ENCODE measurements at regions not wholly inside any gene's neighbourhood (a gene's known extent, or its start where the extent isn't known, plus 50 kb on each side); places are given as distances from the start of the nearest gene placed in this dataset.

DNA sequence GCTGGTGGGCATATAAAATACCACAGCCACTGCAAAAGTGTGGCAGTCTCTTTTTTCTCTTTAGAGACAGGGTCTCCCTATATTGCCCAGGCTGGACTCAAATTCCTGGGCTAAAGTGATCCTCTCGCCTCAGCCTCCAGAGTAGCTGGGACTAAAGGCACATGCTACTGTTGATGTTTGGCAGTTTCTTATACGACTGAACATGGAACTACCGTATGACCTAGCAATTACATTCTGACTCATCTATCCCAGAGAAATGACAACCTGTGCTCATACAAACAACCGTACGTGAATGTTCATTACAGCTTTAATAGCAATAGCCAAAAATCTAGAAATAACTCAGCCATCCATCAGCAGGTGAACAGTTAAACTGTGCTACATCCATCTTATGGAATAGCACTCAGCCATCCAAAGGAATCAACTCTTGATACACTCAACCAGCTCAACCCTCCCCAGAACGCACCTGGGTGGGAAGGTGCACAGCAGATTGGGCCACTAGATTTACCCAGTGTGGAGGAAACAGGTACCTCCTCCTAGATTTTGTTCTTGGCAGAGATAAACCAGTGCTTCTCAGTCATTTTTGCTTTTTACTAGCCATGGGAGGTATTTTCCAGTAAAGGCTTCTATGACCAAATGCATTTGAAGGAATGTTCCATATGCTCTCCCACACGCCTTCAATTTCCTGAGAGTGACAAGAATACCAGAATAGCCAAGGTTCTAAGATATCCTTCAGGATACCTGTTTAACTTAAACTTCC, 130.5 kb downstream of the MED15 start:
- Histone ChIP-seq H3K4me1 (no peaks in the 10 kb centered on the region), H3K9me3 (no peaks in the 10 kb centered on the region), H3K27me3 (no peaks in the 10 kb centered on the region), H3K4me3 (no peak overlapping the region), H3K27ac (no peak overlapping the region), H3K36me3 (ENCODE audit: low read depth, missing control alignments) (no peaks in the 10 kb centered on the region)
- intact Hi-C loops (cut with DNase I; ENCODE audit: low total_unique reads): no loop called here
- DNase-seq: no peak
- 74 to 75% methylated on average over 7 of the region's 7 CpGs for WGBS, 2 donors
- TF ChIP-seq POLR2A (IDR thresholded peaks at IDR 0.05): no peak

DNA sequence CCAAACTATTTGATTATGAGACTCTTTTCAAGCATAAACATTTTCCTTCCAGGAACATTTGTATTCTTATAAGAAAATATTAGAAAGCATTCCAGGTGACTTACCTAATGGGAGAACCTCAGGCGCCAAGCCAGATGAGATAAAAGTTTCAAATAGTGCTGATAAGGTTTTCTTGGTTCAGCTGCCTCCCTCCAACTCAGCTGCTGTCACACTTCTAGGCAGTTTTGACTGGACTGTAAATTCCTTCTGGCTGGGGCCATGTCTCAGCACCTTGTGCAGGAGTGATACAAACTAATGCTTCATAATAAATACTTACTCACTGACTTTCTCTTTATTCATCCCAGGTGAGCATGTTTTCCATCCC, 131.1 kb downstream of the MED15 start:
- H3K27ac ChIP-seq: no peak overlapping the region
- 23 to 34% methylated on average over 1 of the region's 1 CpG for WGBS, 2 donors
- H3K4me1 ChIP-seq: no peaks in the 10 kb centered on the region
- peak; percentile 57 for DNase-seq
- intact Hi-C loops (cut with DNase I; ENCODE audit: low total_unique reads): no loop called here
- no peaks in the 10 kb centered on the region for H3K36me3 ChIP-seq (ENCODE audit: low read depth, missing control alignments)
- no peak overlapping the region for H3K4me3 ChIP-seq
- TF ChIP-seq POLR2A (IDR thresholded peaks at IDR 0.05): no peak
- TF ChIP-seq, protein P1, sequence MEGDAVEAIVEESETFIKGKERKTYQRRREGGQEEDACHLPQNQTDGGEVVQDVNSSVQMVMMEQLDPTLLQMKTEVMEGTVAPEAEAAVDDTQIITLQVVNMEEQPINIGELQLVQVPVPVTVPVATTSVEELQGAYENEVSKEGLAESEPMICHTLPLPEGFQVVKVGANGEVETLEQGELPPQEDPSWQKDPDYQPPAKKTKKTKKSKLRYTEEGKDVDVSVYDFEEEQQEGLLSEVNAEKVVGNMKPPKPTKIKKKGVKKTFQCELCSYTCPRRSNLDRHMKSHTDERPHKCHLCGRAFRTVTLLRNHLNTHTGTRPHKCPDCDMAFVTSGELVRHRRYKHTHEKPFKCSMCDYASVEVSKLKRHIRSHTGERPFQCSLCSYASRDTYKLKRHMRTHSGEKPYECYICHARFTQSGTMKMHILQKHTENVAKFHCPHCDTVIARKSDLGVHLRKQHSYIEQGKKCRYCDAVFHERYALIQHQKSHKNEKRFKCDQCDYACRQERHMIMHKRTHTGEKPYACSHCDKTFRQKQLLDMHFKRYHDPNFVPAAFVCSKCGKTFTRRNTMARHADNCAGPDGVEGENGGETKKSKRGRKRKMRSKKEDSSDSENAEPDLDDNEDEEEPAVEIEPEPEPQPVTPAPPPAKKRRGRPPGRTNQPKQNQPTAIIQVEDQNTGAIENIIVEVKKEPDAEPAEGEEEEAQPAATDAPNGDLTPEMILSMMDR (IDR thresholded peaks at IDR 0.05): no peak
- no peaks in the 10 kb centered on the region for H3K9me3 ChIP-seq
- H3K27me3 ChIP-seq: no peaks in the 10 kb centered on the region

DNA sequence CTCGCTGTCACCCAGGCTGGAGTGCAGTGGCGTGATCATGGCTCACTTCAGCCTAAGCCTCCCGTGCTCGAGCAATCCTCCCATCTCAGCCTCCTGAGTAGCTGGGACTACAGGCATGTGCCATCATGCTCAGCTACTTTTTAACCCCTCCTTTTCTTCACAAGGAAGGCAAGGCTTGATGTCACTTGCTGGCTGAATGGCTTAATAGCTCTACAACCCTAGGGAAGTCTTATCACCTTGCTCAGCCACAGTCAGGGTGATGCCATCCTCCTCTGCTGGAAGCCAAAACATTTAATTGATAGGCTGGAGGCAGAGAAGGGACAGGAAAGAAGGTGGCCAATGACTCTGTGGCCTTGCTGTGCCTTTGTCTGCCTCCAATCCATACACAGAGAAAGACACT, 131.9 kb downstream of the MED15 start:
- H3K9me3 ChIP-seq: no peaks in the 10 kb centered on the region
- no peak overlapping the region for H3K4me3 ChIP-seq
- whole genome bisulfite sequencing, 2 donors: 70 to 83% methylated on average over 4 of the region's 4 CpGs
- no peaks in the 10 kb centered on the region for H3K36me3 ChIP-seq (ENCODE audit: low read depth, missing control alignments)
- H3K27ac ChIP-seq: no peak overlapping the region
- intact Hi-C loops (cut with DNase I; ENCODE audit: low total_unique reads): no loop called here
- DNase-seq: no peak
- H3K4me1 ChIP-seq: no peaks in the 10 kb centered on the region
- H3K27me3 ChIP-seq: no peaks in the 10 kb centered on the region
- TF ChIP-seq POLR2A (IDR thresholded peaks at IDR 0.05): no peak
- TF ChIP-seq, protein P1 (IDR thresholded peaks at IDR 0.05): no peak

DNA sequence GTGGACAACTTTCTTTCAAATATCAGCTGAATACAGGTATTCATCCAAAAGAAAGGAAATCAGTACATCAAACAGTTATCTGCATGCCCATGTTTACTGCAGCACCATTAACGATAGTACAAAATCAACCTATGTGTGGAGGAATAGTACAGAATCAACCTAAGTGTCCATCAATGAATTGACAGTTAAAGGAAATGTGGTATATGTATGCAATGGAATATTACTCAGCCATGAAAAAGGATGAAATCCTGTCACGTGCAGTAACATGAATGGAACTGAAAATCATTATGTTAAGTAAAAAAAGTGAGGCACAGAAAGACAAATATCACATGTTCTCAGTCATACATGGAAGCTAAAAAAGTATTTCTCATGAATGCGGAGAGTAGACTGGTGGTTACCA, 132.3 kb downstream of the MED15 start:
- no peak overlapping the region for H3K4me3 ChIP-seq
- no peak overlapping the region for H3K27ac ChIP-seq
- H3K4me1 ChIP-seq: no peaks in the 10 kb centered on the region
- 90 to 94% methylated on average over 3 of the region's 3 CpGs for WGBS, 2 donors
- H3K27me3 ChIP-seq: no peaks in the 10 kb centered on the region
- intact Hi-C loops (cut with DNase I; ENCODE audit: low total_unique reads): no loop called here
- DNase-seq: no peak
- H3K36me3 ChIP-seq (ENCODE audit: low read depth, missing control alignments): no peaks in the 10 kb centered on the region
- no peaks in the 10 kb centered on the region for H3K9me3 ChIP-seq
- TF ChIP-seq POLR2A (IDR thresholded peaks at IDR 0.05): no peak
- TF ChIP-seq, protein P1 (IDR thresholded peaks at IDR 0.05): no peak

DNA sequence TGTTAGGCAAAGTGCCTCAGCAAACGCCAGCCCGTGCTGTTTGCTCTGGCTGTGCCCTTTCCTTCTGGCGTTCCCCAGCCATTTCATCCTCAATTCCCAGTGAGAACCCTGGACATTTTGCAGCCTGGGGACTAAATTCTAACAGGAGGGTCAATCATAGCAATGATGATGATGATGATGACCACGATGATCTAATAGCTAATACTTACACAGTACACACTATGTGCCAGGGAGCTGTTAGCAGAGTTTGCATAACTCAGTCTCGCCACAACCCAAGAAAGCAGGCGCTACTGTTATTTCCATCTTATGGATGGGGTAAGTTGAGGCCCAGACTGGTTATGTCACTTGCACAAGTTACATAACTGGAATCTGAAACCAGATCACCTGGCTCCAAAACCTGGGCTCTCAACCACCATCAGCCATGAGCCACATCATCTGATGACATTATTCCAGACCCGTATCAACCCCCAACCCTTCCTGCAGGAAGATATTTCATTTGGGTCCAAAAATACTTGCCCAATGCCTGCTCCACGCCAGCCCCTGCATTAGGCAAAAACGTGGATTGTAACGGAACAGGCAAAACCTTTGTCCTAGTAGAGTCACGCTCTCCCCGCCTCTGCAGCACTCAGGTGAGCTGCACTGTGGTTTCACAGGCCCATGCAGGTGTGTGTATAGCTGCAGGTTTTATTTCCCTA, 132.6 kb upstream of the SERPIND1 start:
- no peak overlapping the region for H3K4me3 ChIP-seq
- no peaks in the 10 kb centered on the region for H3K9me3 ChIP-seq
- no peak for TF ChIP-seq POLR2A (IDR thresholded peaks at IDR 0.05)
- TF ChIP-seq, protein P1 (IDR thresholded peaks at IDR 0.05): no peak
- H3K4me1 ChIP-seq: no peaks in the 10 kb centered on the region
- no peak for DNase-seq
- H3K27me3 ChIP-seq: no peaks in the 10 kb centered on the region
- no peak overlapping the region for H3K27ac ChIP-seq
- 84% methylated on average over 12 of the region's 12 CpGs for WGBS, 2 donors
- intact Hi-C loops (cut with DNase I; ENCODE audit: low total_unique reads): no loop called here
- H3K36me3 ChIP-seq (ENCODE audit: low read depth, missing control alignments): no peaks in the 10 kb centered on the region

All from testis (tissue), 2 donors.